Stimulated activated CD4-positive, alpha-beta T cell treated with anti-CD3 and anti-CD28 coated beads, Interleukin-4, amount 100 ng/mL, for 24 hours (primary cell): ENCODE measurements at regions not wholly inside any gene's neighbourhood (a gene's known extent, or its start where the extent isn't known, plus 50 kb on each side); places are given as distances from the start of the nearest gene placed in this dataset.

ENCODE experiments used
- DNase-seq: peaks from one replicate; pipeline ENCODE4 v3.0.0-alpha.2; 2020

GRCh38 chr2:133667968-133668367 is 99.7 kb upstream of the NCKAP5 start:
- no peak for DNase-seq

DNA sequence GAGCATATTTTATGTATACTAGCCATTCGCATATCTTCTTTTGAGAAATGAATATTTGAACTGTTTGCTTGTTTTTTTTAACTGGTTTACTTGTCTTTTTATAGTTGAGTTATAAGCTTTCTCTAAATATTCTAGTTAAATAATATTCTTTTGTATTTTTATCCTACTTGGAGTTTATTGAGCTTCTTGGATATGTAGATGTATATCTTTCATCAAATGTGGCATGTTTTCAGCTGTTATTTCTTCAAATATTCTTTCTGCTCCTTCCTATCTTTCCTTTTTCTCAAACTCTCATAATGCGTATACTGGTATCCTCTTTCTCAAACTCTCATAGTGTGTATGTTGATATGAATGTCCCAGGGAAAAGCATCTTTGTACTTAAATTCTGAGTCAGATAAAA is 100.3 kb upstream of the NCKAP5 start:
- DNase-seq: no peak

GRCh38 chr2:133673305-133673905 is 105.1 kb upstream of the NCKAP5 start:
- DNase-seq: no peak

GRCh38 chr2:133674066-133674432 is 105.8 kb upstream of the NCKAP5 start:
- DNase-seq: no peak

- no peak for DNase-seq
Measured at GRCh38 chr2:133674433-133675331, 106.4 kb upstream of the NCKAP5 start.

GRCh38 chr2:133676392-133677130 is 108.3 kb upstream of the NCKAP5 start:
- DNase-seq: no peak

GRCh38 chr2:133680343-133681049 is 112.2 kb upstream of the NCKAP5 start:
- DNase-seq: no peak

DNA sequence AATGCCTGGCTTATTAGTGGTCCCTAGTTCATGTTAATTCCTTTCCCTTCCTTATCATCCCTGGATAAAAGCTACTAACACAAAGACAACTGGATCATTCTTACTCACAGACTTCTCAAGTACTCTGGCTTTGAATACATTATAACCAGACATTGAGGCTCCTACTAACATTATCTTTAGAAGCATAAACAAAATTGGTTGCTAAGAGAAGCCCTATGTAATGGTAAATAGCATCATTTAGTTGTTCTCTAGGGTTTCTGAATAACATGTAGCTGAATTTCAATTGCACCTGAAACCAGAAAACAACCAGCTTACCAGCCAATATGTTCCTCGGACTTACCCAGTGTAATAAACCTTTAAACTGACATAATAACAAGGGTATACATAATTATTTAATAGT is 114.1 kb upstream of the NCKAP5 start:
- no peak for DNase-seq

GRCh38 chr2:133682906-133683305 is 114.6 kb upstream of the NCKAP5 start:
- no peak for DNase-seq

- no peak for DNase-seq
Measured at GRCh38 chr2:133685636-133686215, 117.5 kb upstream of the NCKAP5 start.

DNA sequence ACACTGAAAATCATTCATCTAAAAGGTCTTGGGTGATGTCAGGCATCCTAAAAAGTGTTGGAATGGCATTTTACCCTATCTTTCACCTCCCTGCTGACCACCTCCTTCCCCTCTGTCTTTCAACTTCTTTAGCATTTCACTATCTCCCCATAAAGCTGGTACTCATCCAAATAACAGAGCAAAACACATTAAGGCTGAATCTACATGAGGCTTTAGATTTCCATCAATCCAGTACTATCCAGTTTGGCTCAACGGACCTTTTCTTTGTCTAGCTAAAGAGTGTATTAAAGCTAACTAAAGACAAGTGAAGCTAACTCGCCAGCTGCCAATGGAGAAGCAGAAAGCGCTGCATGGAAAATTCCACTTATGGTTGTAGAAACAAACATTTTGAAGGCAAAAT is 122.5 kb upstream of the NCKAP5 start:
- DNase-seq: no peak

DNA sequence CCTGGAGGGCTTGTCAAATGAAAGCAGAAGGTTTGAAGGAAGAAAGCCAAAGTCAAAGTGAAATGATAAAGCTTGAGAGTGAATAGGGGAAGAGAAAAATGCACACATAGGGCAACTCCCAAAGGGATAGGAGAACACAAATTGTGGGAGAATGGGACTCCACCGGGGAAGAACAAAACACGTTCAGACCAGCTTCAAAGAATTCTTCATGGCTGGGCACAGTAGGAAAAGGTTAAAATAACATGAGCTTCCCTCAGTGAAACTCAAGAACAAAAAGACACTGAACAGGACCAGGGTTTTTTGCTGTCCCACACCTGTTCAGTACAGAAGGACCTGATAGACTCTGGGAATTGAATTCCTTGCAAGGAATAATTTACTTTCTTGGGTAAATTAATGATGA is 123.1 kb upstream of the NCKAP5 start:
- DNase-seq: no peak

- DNase-seq: no peak
Measured at GRCh38 chr2:133705287-133705686, 137.0 kb upstream of the NCKAP5 start.

- no peak for DNase-seq
Measured at GRCh38 chr2:133710613-133711012, 142.3 kb upstream of the NCKAP5 start.

DNA sequence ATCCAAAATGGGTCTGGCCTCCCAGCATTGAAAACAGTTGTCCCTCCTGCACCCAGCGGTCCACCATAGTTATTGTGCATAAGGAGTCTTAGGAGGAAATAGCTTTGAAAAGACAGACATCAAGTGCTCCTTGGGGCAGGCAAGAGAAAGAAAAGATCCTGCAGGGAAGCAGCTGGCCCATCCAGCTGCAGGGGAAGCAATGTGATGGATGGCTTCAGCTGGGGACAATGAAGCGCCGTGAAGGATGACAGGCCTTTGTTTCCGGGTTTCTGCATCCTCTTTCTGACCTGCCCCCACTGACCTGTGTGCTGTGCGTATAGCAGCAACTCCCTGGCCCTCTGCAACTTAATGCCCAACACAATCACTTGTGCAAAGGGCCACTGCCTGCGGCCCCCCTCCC is 142.9 kb upstream of the NCKAP5 start:
- no peak for DNase-seq

- no peak for DNase-seq
Measured at GRCh38 chr2:133711806-133712205, 143.5 kb upstream of the NCKAP5 start.

DNA sequence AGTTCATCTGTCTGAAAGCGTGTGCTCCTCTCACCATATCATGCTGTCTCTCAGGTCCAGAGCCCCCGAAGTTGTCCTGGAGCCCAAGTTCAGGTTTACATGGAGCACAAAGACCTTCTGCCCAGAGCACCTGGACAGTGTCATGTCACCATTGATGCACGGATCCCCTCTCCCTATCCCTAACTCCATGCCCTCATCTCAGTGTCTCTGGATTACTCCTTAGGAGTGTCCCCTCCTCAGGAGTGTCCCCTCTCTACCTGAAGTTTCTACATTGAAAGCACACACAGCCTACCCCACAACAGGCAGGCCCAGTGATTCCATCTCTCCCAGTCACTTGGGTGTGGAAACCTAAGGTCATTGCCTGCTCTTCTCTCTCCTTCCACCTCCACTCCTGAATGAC is 144.1 kb upstream of the NCKAP5 start:
- DNase-seq: no peak

GRCh38 chr2:133713049-133713580 is 144.9 kb upstream of the NCKAP5 start:
- no peak for DNase-seq

GRCh38 chr2:133716166-133716565 is 147.9 kb upstream of the NCKAP5 start:
- DNase-seq: no peak

GRCh38 chr2:133717497-133717896 is 149.2 kb upstream of the NCKAP5 start:
- DNase-seq: no peak

- no peak for DNase-seq
Measured at GRCh38 chr2:133718688-133719201, 150.5 kb upstream of the NCKAP5 start.

GRCh38 chr2:133720429-133720828 is 152.2 kb upstream of the NCKAP5 start:
- no peak for DNase-seq
